Panc1 (cell line): ENCODE measurements at regions not wholly inside any gene's neighbourhood (a gene's known extent, or its start where the extent isn't known, plus 50 kb on each side); places are given as distances from the start of the nearest gene placed in this dataset.

ENCODE experiments used
- ATAC-seq: fragments of 200-7000 bp; cut with Tn5 transposase; 2 replicates; pipeline ENCODE4 v1.9.1; 2020; ENCODE audit warnings: mild to moderate bottlenecking, moderate library complexity
- BruUV-seq: library from RNA; stranded (reverse); fragments of 400-500 nt; replicated peaks from 2 replicates; lab custom pipeline; 2021; lab: Mats Ljungman, UMichigan
- CTCF ChIA-PET: fragments of 300-600 bp; sonication (Branson Sonifier 250); formaldehyde crosslinking; loops from one replicate; lab custom pipeline; 2022; ENCODE audit warnings: antibody characterized with exemption; lab: Charles Lee
- POLR2A ChIA-PET: fragments of 300-600 bp; sonication (Branson Sonifier 250); formaldehyde crosslinking; loops from one replicate; lab custom pipeline; 2022; ENCODE audit warnings: antibody characterized with exemption; lab: Charles Lee
- DNase-seq: peaks from one replicate; pipeline ENCODE4 v3.0.0-alpha.2; 2010; ENCODE audit warnings: low read depth, low spot score
- H3K27ac ChIP-seq: 2 replicates; pipeline ENCODE4 v1.5.1; 2011; ENCODE audit warnings: mild to moderate bottlenecking, low read length, inconsistent platforms
- H3K27me3 ChIP-seq: fragments of 200-500 bp; sonication (Bioruptor generic); 2 replicates; pipeline ENCODE4 v1.6.0; 2014; ENCODE audit warnings: low read length, inconsistent platforms; ENCODE audit not compliant: control insufficient read depth, insufficient read depth
- H3K36me3 ChIP-seq: fragments of 200-500 bp; sonication (Bioruptor generic); 2 replicates; pipeline ENCODE4 v1.5.1; 2014; ENCODE audit warnings: inconsistent platforms, mild to moderate bottlenecking, low read length, moderate library complexity; ENCODE audit not compliant: control insufficient read depth, insufficient read depth
- H3K4me1 ChIP-seq: 2 replicates; pipeline ENCODE4 v1.5.1; 2011; ENCODE audit warnings: inconsistent platforms, mild to moderate bottlenecking, low read length, moderate library complexity; ENCODE audit not compliant: control insufficient read depth, insufficient read depth
- H3K4me3 ChIP-seq, 2 experiments: 2 replicates each; pipeline ENCODE4 v1.5.1; 2011 to 2012; ENCODE audit warnings: low read depth in 2 of 2, low read length in 2 of 2, mild to moderate bottlenecking in 2 of 2, inconsistent platforms in 1 of 2, moderate library complexity in 1 of 2
- H3K9me3 ChIP-seq: fragments of 200-500 bp; sonication (Bioruptor generic); 2 replicates; pipeline ENCODE4 v1.5.1; 2014; ENCODE audit warnings: low read depth, mild to moderate bottlenecking, inconsistent platforms, low read length, moderate library complexity; ENCODE audit not compliant: control insufficient read depth, insufficient read depth
- CTCF ChIP-seq: fragments of 450-650 bp; IDR thresholded peaks from 2 replicates; pipeline ENCODE4 v1.5.1; 2017; ENCODE audit warnings: mild to moderate bottlenecking
- POLR2AphosphoS5 ChIP-seq: IDR thresholded peaks from 2 replicates; pipeline ENCODE4 v1.6.1; 2012; ENCODE audit warnings: mild to moderate bottlenecking, low read depth, low read length, moderate library complexity
- REST ChIP-seq, 2 experiments: IDR thresholded peaks; 2 replicates each; pipeline ENCODE4 v1.6.1; 2011 to 2012; ENCODE audit warnings: low read depth in 2 of 2, control low read depth in 1 of 2, low read length in 1 of 2, mild to moderate bottlenecking in 1 of 2, moderate library complexity in 1 of 2; ENCODE audit not compliant: insufficient read depth in 1 of 2
- SIN3A ChIP-seq: IDR thresholded peaks from 2 replicates; pipeline ENCODE4 v1.6.1; 2012; ENCODE audit warnings: low read depth, mild to moderate bottlenecking, low read length, moderate library complexity, borderline replicate concordance; ENCODE audit not compliant: insufficient read depth
- TCF7L2 ChIP-seq: IDR thresholded peaks from 2 replicates; pipeline ENCODE4 v1.6.1; 2011; ENCODE audit warnings: mild to moderate bottlenecking, low read depth, low read length, inconsistent platforms
- in situ Hi-C: cut with HindIII; loops from 2 replicates; pipeline ENCODE4 v1.10.0; 2016; ENCODE audit warnings: low sequenced_read_pairs, low pct_unique_long_range_greater_than_20kb
- intact Hi-C: fragments of 100-400 bp; cut with micrococcal nuclease; formaldehyde crosslinking; loops from one replicate; pipeline ENCODE4 v1.10.0; 2022; ENCODE audit not compliant: unreplicated experiment

- no peak for DNase-seq
- H3K36me3 ChIP-seq: no peaks in the 10 kb centered on the region
- intact Hi-C loops (no loop called here), in situ Hi-C loops (no loop called here)
- H3K9me3 ChIP-seq: no peaks in the 10 kb centered on the region
- no peak overlapping the region for H3K4me3 ChIP-seq
- TF ChIP-seq CTCF: no peak
- no peak for TF ChIP-seq SIN3A
- TF ChIP-seq POLR2AphosphoS5: no peak
- no peak for TF ChIP-seq TCF7L2
- no peak for TF ChIP-seq REST (IDR thresholded peaks at IDR 0.05; ENCODE audit: insufficient read depth in 1 of 2, low read depth in 2 of 2, low read length in 1 of 2)
- ChIA-PET POLR2A (no interaction called here), CTCF (no interaction called here)
- H3K27me3 ChIP-seq: no peaks in the 10 kb centered on the region
- BruUV-seq: no TSS peak
- no peak overlapping the region for H3K27ac ChIP-seq
- ATAC-seq: no peak
- H3K4me1 ChIP-seq: no peaks in the 10 kb centered on the region
These were observed 173.6 kb upstream of the MED14 start for GRCh38 chrX:40908857-40909475.

- Histone ChIP-seq H3K9me3 (no peaks in the 10 kb centered on the region), H3K27me3 (no peaks in the 10 kb centered on the region), H3K27ac (no peak overlapping the region), H3K36me3 (no peaks in the 10 kb centered on the region), H3K4me3 (no peak overlapping the region), H3K4me1 (no peaks in the 10 kb centered on the region)
- ATAC-seq (no peak), DNase-seq (no peak)
- in situ Hi-C loops: no loop called here
- intact Hi-C loops: no loop called here
- POLR2A ChIA-PET: no interaction called here
- CTCF ChIA-PET: no interaction called here
- no peak for TF ChIP-seq REST (IDR thresholded peaks at IDR 0.05; ENCODE audit: insufficient read depth in 1 of 2, low read depth in 2 of 2, low read length in 1 of 2)
- TF ChIP-seq SIN3A: no peak
- TF ChIP-seq TCF7L2: no peak
- no peak for TF ChIP-seq CTCF
- no peak for TF ChIP-seq POLR2AphosphoS5
- no TSS peak for BruUV-seq
These were observed 173.1 kb upstream of the USP9X start for GRCh38 chrX:40912166-40912565.
